ENCODE measurements at regions not wholly inside any gene's neighbourhood (a gene's known extent, or its start where the extent isn't known, plus 50 kb on each side); places are given as distances from the start of the nearest gene placed in this dataset.
"Not testable (repeated sequence)": the region's sequence is repeated elsewhere in the genome, so short reads cannot be mapped to it uniquely, and the experiment has no call there.

- DNase-seq = no peak
Observed at GRCh38 chr3:95565502-95565901, 1248.9 kb upstream of the EPHA6 start.

GRCh38 chr3:95567346-95567745, 1247.0 kb upstream of the EPHA6 start:
- DNase-seq = no peak

- no peak for DNase-seq
Observed at GRCh38 chr3:95586754-95587153, 1227.6 kb upstream of the EPHA6 start.

- not testable (repeated sequence) for DNase-seq
Observed at GRCh38 chr3:95587641-95588040, 1226.8 kb upstream of the EPHA6 start.

- DNase-seq = no peak
Observed at GRCh38 chr3:95588473-95588872, 1225.9 kb upstream of the EPHA6 start.

DNA sequence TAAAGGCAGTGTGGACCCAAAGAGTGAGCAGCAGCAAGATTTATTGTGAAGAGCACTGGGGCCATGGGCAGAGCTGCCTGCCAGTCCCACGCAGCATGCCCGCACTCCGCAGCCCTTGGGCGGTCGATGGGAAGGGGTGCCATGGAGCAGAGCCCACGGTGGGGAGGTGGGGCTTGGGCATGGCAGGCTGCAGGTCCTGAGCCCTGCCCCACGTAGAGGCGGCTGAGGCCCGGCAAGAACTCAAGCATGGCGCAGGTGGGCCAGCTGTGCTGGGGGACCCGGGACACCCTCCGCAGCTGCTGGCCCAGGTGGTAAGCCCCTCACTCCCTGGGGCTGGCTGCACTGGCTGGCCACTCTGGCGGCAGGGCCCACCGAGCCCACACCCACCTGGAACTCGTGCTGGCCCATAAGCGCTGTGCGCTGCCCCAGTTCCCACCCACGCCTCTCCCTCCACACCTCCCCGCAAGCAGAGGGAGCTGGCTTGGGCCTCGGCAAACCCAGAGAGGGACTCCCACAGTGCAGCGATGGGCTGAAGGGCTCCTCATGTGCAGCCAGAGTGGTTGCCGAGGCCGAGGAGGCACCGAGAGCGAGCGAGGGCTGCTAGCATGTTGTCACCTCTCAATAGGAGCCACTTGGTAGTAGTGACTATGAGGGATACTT, 1218.8 kb upstream of the EPHA6 start:
- DNase-seq = no peak

DNA sequence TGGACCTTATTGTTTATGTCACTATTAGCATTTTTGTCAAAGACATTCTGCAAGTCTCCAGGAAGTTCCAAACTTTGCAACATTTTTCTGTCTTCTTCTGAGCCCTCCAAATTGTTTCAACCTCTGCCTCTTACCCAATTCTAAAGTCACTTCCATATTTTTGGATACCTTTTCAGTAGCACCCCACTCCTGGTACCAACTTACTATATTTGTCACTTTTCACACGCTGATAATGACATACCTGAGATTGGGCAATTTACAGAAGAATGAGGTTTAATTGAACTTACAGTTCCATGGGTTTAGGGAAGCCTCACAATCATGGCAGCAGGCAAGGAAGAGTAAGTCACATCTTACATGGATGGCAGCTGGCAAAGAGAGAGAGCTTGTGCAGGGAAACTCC, 1206.5 kb upstream of the EPHA6 start:
- DNase-seq = no peak

DNA sequence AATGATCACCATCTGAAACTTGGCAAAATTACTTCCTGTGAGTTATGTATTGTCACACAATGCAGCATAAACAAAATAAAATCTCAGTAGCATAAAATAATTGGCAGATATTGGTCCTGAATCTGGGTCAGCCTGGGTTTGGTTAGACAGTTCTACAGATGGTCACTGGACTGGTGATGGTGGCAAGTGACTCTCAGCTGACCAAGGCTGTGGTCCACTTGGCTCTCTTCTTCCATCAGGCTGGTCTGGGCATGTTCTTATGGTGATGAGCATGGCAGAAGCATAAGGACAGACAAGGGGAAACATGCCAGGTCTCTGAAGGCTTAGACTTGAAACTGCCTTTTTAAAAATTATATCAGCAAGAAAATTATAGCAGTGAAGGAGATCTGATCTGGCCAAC, 1205.0 kb upstream of the EPHA6 start:
- peak; percentile 4 for DNase-seq

- DNase-seq = no peak
Observed at GRCh38 chr3:95612611-95613010, 1201.8 kb upstream of the EPHA6 start.

- DNase-seq = no peak
Observed at GRCh38 chr3:95613993-95614392, 1200.4 kb upstream of the EPHA6 start.

DNA sequence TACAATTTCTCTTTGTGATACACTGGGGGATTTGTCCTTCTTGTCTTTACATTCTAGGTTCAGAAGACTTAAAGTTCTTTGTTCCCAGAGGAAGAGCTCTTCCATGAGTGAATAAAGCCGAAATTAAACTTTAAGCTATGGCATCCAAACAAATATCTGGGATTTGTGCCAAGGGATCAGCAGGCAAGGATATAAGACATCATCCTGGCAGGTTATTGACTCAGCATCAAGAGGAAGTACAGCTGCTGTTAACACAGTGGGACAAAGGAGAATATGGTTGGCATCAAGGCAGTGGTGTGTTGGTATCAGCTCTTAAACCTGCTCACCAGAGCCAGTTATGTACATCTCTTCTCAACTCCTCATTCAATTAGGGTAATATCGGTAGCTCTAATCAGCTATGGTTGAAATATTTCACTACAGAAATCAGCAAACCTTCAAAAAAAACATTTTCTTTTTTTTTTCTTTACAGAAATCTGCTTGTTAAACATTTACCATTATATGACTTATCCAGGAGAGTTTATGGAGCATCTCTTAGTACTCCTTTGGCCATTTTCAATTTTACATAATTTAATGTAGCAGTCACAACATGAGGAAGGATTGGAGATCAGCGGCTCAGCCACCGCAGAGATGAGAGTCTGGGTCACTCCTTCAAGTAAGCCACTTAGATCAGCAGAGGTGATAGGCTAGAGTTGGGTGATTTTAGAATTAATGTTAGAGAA, 1198.6 kb upstream of the EPHA6 start:
- peak; percentile 64 for DNase-seq

- no peak for DNase-seq
Observed at GRCh38 chr3:95626107-95626506, 1188.3 kb upstream of the EPHA6 start.

GRCh38 chr3:95627293-95627692, 1187.1 kb upstream of the EPHA6 start:
- DNase-seq = no peak

DNA sequence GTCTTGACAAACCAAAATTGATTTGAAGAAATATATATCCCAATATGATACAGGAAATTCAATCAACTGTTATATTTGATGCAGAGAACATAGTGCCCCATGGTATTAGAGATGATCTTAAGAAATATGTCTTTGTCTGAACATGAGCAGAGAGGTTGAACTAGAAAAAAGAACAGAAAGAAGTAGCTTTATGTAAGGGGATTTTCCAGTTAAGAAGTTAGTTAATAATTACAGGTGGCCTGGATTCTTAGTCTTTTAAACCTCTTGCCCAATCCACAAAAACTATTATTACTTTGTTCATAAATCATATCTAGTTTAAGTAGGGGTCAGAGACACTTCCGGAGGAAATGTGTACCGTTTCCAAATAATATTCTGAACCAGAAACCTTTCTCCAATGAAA, 1186.7 kb upstream of the EPHA6 start:
- no peak for DNase-seq

GRCh38 chr3:95629802-95630201, 1184.6 kb upstream of the EPHA6 start:
- no peak for DNase-seq

DNA sequence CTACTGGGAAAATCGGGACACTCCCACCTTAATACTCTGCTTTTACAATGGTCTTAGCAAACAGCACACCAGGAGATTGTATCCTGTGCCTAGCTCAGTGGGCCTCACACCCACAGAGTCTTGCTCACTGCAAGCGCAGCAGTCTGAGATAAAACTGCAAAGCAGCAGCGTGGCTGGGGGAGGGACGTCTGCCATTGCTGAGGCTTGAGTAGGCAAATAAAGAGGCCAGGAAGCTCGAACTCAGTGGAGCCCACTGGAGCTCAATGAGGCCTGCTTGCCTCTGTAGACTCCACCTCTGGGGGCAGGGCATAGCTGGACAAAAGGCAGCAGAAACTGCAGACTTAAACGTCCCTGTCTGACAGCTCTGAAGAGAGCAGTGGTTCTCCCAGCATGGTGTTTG, 1169.1 kb upstream of the EPHA6 start:
- no peak for DNase-seq

- DNase-seq = no peak
Observed at GRCh38 chr3:95654570-95655362, 1159.6 kb upstream of the EPHA6 start.

- DNase-seq = no peak
Observed at GRCh38 chr3:95655363-95655986, 1158.9 kb upstream of the EPHA6 start.

GRCh38 chr3:95670765-95671164, 1143.6 kb upstream of the EPHA6 start:
- DNase-seq = no peak

- DNase-seq = no peak
Observed at GRCh38 chr3:95673215-95673614, 1141.2 kb upstream of the EPHA6 start.

DNA sequence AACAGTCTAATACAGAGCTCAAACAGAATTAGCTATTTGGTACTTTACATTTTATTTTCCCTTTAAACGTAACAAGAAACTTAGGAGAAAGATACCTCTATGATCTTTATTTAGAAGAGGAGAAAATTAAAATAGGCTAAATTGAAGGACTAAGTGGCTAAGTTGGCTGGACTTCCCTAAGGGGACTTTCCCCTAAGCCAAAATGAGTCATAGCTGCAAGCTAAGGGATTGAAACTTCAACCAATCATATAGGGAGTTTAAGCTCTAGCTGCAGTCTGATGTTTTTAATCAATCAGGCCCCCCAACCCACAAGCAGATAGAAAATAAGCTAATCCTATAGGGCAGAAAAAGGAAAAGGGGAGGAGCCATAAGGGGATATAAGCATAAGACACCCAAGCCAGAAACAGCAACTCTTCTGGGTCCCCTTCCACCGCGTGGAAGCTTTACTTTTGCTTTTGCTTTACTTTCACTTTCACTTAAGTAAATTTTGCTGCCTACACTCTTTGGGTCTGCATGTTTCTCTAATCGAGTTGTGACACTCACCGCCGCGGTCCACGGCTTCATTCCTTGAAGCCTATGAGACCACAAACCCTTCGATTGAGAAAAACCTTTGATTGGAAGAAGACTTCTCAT, 1108.5 kb upstream of the EPHA6 start:
- DNase-seq = no peak

DNA sequence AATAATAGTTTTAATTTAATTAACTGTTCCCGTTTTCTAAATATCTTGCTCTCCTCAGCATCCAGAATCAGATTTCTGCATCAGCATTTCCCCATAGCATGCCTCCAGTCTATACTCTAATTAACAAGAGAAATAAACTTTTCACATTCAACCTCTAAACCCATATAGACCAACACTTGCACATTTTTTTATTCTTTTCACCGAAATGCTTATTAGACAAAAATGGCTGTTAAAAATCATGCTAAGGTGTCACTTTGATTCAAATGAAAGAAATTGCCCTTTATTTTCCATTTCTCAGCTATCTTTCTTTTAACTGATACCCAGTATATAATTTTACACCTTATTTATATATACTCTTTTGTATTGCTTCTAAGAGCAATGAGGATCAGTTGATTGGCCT, 1107.1 kb upstream of the EPHA6 start:
- DNase-seq = no peak

DNA sequence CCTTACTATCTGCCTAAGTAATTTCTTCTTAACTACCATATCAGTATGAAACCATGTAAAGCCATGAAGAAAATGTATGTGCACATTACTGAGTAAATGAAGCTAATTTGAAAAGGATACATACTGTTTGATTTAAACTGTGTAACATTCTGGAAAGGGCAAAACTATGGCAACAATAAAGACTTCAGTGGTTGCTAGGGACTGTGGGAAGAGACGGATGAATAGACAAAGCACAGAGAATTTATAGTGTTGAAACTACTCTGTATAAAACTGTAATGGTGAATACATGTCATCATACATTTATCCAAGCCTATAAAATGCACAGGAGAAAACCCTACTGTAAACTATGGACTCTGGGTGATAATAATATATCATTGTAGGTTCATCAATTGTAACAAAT, 1103.7 kb upstream of the EPHA6 start:
- no peak for DNase-seq
